ENCODE measurements at regions not wholly inside any gene's neighbourhood (a gene's known extent, or its start where the extent isn't known, plus 50 kb on each side); places are given as distances from the start of the nearest gene placed in this dataset.

- Histone ChIP-seq H3K9me3 (ENCODE audit: control insufficient read depth in 4 of 4, insufficient read depth in 3 of 4, low read length in 3 of 4) (peaks cover 0 to 5% (median under 1%) of the 10 kb centered on the region in 4 donors), H3K27me3 (ENCODE audit: control insufficient read depth in 3 of 3, insufficient read depth in 3 of 3, low read length in 2 of 3) (no peaks in the 10 kb centered on the region), H3K27ac (ENCODE audit: low read depth in 1 of 2, low read length in 1 of 2) (no peak overlapping the region), H3K9ac (ENCODE audit: insufficient read depth in 1 of 2, low read length in 2 of 2) (no peak overlapping the region), H3K36me3 (ENCODE audit: control insufficient read depth in 4 of 4, insufficient read depth in 4 of 4, low read length in 4 of 4) (no peaks in the 10 kb centered on the region), H3K4me1 (ENCODE audit: control insufficient read depth in 5 of 5, insufficient read depth in 5 of 5, low read length in 5 of 5) (peaks cover 0 to 11% (median 5%) of the 10 kb centered on the region in 5 donors), H3K4me3 (no peak overlapping the region)
- TF ChIP-seq, protein P1, sequence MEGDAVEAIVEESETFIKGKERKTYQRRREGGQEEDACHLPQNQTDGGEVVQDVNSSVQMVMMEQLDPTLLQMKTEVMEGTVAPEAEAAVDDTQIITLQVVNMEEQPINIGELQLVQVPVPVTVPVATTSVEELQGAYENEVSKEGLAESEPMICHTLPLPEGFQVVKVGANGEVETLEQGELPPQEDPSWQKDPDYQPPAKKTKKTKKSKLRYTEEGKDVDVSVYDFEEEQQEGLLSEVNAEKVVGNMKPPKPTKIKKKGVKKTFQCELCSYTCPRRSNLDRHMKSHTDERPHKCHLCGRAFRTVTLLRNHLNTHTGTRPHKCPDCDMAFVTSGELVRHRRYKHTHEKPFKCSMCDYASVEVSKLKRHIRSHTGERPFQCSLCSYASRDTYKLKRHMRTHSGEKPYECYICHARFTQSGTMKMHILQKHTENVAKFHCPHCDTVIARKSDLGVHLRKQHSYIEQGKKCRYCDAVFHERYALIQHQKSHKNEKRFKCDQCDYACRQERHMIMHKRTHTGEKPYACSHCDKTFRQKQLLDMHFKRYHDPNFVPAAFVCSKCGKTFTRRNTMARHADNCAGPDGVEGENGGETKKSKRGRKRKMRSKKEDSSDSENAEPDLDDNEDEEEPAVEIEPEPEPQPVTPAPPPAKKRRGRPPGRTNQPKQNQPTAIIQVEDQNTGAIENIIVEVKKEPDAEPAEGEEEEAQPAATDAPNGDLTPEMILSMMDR (IDR thresholded peaks at IDR 0.05; ENCODE audit: control extremely low read depth, extremely low read depth), result no peak
- ATAC-seq (ENCODE audit: insufficient read depth, low FRiP score) (no peak), DNase-seq (no peak)
- WGBS, 2 donors, result 82 to 85% methylated on average over 5 of the region's 5 CpGs
These were observed 542.3 kb upstream of the JARID2 start for GRCh38 chr6:14703586-14703985.

GRCh38 chr6:14704383-14705271 is 541.2 kb upstream of the JARID2 start:
- Histone ChIP-seq H3K9ac (ENCODE audit: insufficient read depth in 1 of 2, low read length in 2 of 2) (no peak overlapping the region), H3K9me3 (ENCODE audit: control insufficient read depth in 4 of 4, insufficient read depth in 3 of 4, low read length in 3 of 4) (peaks cover 0 to 5% (median under 1%) of the 10 kb centered on the region in 4 donors), H3K36me3 (ENCODE audit: control insufficient read depth in 4 of 4, insufficient read depth in 4 of 4, low read length in 4 of 4) (no peaks in the 10 kb centered on the region), H3K4me3 (no peak overlapping the region), H3K27ac (ENCODE audit: low read depth in 1 of 2, low read length in 1 of 2) (no peak overlapping the region), H3K4me1 (ENCODE audit: control insufficient read depth in 5 of 5, insufficient read depth in 5 of 5, low read length in 5 of 5) (peaks cover 0 to 11% (median 5%) of the 10 kb centered on the region in 5 donors), H3K27me3 (ENCODE audit: control insufficient read depth in 3 of 3, insufficient read depth in 3 of 3, low read length in 2 of 3) (no peaks in the 10 kb centered on the region)
- DNase-seq, result no peak
- WGBS, 2 donors, result 84% methylated on average over 10 of the region's 10 CpGs
- no peak for ATAC-seq (ENCODE audit: insufficient read depth, low FRiP score)
- TF ChIP-seq, protein P1 (IDR thresholded peaks at IDR 0.05; ENCODE audit: control extremely low read depth, extremely low read depth), result no peak

- Histone ChIP-seq H3K4me1 (ENCODE audit: control insufficient read depth in 5 of 5, insufficient read depth in 5 of 5, low read length in 5 of 5) (peaks cover 0 to 11% (median 5%) of the 10 kb centered on the region in 5 donors), H3K27ac (ENCODE audit: low read depth in 1 of 2, low read length in 1 of 2) (peak overlapping the region in 1 of 2 donors; percentile 75), H3K36me3 (ENCODE audit: control insufficient read depth in 4 of 4, insufficient read depth in 4 of 4, low read length in 4 of 4) (no peaks in the 10 kb centered on the region), H3K4me3 (no peak overlapping the region), H3K9me3 (ENCODE audit: control insufficient read depth in 4 of 4, insufficient read depth in 3 of 4, low read length in 3 of 4) (peaks cover 0 to 2% (median 0%) of the 10 kb centered on the region in 4 donors), H3K9ac (ENCODE audit: insufficient read depth in 1 of 2, low read length in 2 of 2) (no peak overlapping the region), H3K27me3 (ENCODE audit: control insufficient read depth in 3 of 3, insufficient read depth in 3 of 3, low read length in 2 of 3) (no peaks in the 10 kb centered on the region)
- no peak for DNase-seq
- 74 to 86% methylated on average over 4 of the region's 4 CpGs for WGBS, 2 donors
- TF ChIP-seq, protein P1 (IDR thresholded peaks at IDR 0.05; ENCODE audit: control extremely low read depth, extremely low read depth), result no peak
- ATAC-seq (ENCODE audit: insufficient read depth, low FRiP score), result no peak
These were observed 540.0 kb upstream of the JARID2 start for GRCh38 chr6:14705841-14706377.
